ENCODE measurements at regions not wholly inside any gene's neighbourhood (a gene's known extent, or its start where the extent isn't known, plus 50 kb on each side); places are given as distances from the start of the nearest gene placed in this dataset.
"Not testable (repeated sequence)": the region's sequence is repeated elsewhere in the genome, so short reads cannot be mapped to it uniquely, and the experiment has no call there.

- intact Hi-C loops (cut with DNase I): no loop called here
- H3K9me3 ChIP-seq: no peaks in the 10 kb centered on the region
- no peak overlapping the region for H3K4me3 ChIP-seq
- H3K4me1 ChIP-seq: no peaks in the 10 kb centered on the region
- no peaks in the 10 kb centered on the region for H3K36me3 ChIP-seq
- H3K27ac ChIP-seq: no peak overlapping the region
- no peaks in the 10 kb centered on the region for H3K27me3 ChIP-seq
- DNase-seq (ENCODE audit: low spot score in 2 of 2): no peak
- TF ChIP-seq CTCF (IDR thresholded peaks at IDR 0.05): no peak
Observed at GRCh38 chr7:79598351-79598750, 144.9 kb upstream of the MAGI2 start.

GRCh38 chr7:79594671-79595070 is 141.2 kb upstream of the MAGI2 start:
- H3K9me3 ChIP-seq; H3K27ac ChIP-seq; intact Hi-C loops (cut with DNase I): not testable (repeated sequence)

GRCh38 chr7:79593866-79594301 is 140.4 kb upstream of the MAGI2 start:
- intact Hi-C loops (cut with DNase I): no loop called here
- no peak for DNase-seq (ENCODE audit: low spot score in 2 of 2)
- TF ChIP-seq CTCF (IDR thresholded peaks at IDR 0.05): no peak
- Histone ChIP-seq H3K4me1 (no peaks in the 10 kb centered on the region), H3K4me3 (no peak overlapping the region), H3K36me3 (no peaks in the 10 kb centered on the region), H3K9me3 (no peaks in the 10 kb centered on the region), H3K27ac (no peak overlapping the region), H3K27me3 (no peaks in the 10 kb centered on the region)

More at GRCh38 chr7:79594671-79595070, 141.2 kb upstream of the MAGI2 start:
- not testable (repeated sequence) for H3K27me3 ChIP-seq; H3K4me3 ChIP-seq; H3K36me3 ChIP-seq; H3K4me1 ChIP-seq; DNase-seq (ENCODE audit: low spot score in 2 of 2)

GRCh38 chr7:79590916-79591623 is 137.6 kb upstream of the MAGI2 start:
- Histone ChIP-seq H3K4me1 (no peaks in the 10 kb centered on the region), H3K4me3 (no peak overlapping the region), H3K27me3 (no peaks in the 10 kb centered on the region), H3K9me3 (no peaks in the 10 kb centered on the region), H3K27ac (no peak overlapping the region), H3K36me3 (no peaks in the 10 kb centered on the region)
- no peak for TF ChIP-seq CTCF (IDR thresholded peaks at IDR 0.05)
- intact Hi-C loops (cut with DNase I): no loop called here
- DNase-seq (ENCODE audit: low spot score in 2 of 2): no peak

- TF ChIP-seq CTCF (IDR thresholded peaks at IDR 0.05): no peak
- H3K27ac ChIP-seq: no peak overlapping the region
- intact Hi-C loops (cut with DNase I): no loop called here
Observed at GRCh38 chr7:79590391-79590790, 136.9 kb upstream of the MAGI2 start.

GRCh38 chr7:79570903-79571302 is 117.4 kb upstream of the MAGI2 start:
- no peak for TF ChIP-seq CTCF (IDR thresholded peaks at IDR 0.05)
- no peak overlapping the region for H3K27ac ChIP-seq
- no peak overlapping the region for H3K4me3 ChIP-seq
- no peaks in the 10 kb centered on the region for H3K4me1 ChIP-seq
- no peaks in the 10 kb centered on the region for H3K36me3 ChIP-seq
- no peaks in the 10 kb centered on the region for H3K9me3 ChIP-seq
- no peaks in the 10 kb centered on the region for H3K27me3 ChIP-seq
- intact Hi-C loops (cut with DNase I): no loop called here
- DNase-seq (ENCODE audit: low spot score in 2 of 2): no peak

More at GRCh38 chr7:79590391-79590790, 136.9 kb upstream of the MAGI2 start:
- H3K36me3 ChIP-seq: no peaks in the 10 kb centered on the region
- H3K4me3 ChIP-seq: no peak overlapping the region
- no peaks in the 10 kb centered on the region for H3K27me3 ChIP-seq
- H3K4me1 ChIP-seq: no peaks in the 10 kb centered on the region
- DNase-seq (ENCODE audit: low spot score in 2 of 2): no peak
- peaks cover 0 to 3% of the 10 kb centered on the region in 2 donors for H3K9me3 ChIP-seq

Data from ascending aorta (tissue), 2 donors.